Heart left ventricle (tissue), 13 donors: ENCODE measurements at regions not wholly inside any gene's neighbourhood (a gene's known extent, or its start where the extent isn't known, plus 50 kb on each side); places are given as distances from the start of the nearest gene placed in this dataset.

Experiments used
- POLR2A ChIP-seq, 2 donors: fragments of 450-650 bp; IDR thresholded peaks; one replicate each; pipeline ENCODE4 v1.6.1; 2017; ENCODE audit warnings: antibody characterized with exemption in 2 of 2, mild to moderate bottlenecking in 2 of 2, moderate library complexity in 2 of 2
- TF ChIP-seq, protein P1 (sequence below), 12 donors: fragments of 200-600 bp; sonication (generic) in 4 of 12; IDR thresholded peaks; one replicate each; pipeline versions ENCODE4 v1.5.0 to v1.8.0; 2018 to 2022; ENCODE audit warnings: antibody characterized with exemption in 12 of 12, mild to moderate bottlenecking in 5 of 12
- donor health status: ischemic (EF 13 %, LVEDD 7.1; RV severe dilation, severe dysfunction).
- donor health status: DM: no; HTN: yes; CAD: no.
- donor health status: DM: no; HTN: no; CAD: no.
- donor health status: ischemic (EF 25% LVEDD 6.9; RV normal size, moderate dysfunction).
- donor health status: ischemic (EF 25% LVEDD 5.7; RV mildly dilated, moderate dysfunction).
- donor health status: ischemic (EF 35%, LVEDD 5.7; RV mildly dilated, moderate dysfunction).
- donor health status: nonischemic (EF 11% LVEDD 7.7; RV severe dilation, severe dysfunction).
- donor health status: DM: yes; HTN: yes; CAD: no.
- donor health status: PGD.
- donor health status: ischemic (EF 29% LVEDD 5.4; RV normal size, mild dysfunction).
- donor health status: nonischemic (EF 23%, LVEDD 6.1; RV moderate dilation, normal function).

DNA sequence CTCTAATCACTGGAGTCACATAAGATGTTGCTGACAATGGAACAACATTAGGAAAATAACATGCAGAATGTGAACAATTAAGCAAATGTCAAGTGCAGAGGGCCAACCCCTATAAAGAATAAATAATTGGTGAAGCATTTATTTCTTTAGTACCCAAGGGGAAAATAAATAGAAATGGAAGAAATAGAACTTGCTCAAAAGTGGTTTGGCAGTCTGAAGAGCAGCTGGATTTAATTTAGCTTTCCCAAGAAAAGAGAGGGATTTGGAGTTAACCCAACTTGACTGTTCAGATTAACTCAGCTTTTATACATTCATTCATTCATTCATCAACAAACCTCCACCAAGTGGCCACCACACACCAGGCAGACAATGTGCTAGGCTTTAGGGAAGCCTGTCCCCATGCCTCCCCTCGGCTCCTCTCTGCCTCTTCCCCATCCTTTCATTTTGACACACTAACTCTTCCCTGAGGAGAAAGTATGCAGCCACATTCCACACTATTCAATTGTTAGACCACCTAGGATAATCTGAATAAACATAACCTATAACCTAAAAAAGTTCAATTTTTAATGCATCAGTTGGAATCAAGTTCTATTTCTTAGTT lies 295.5 kb downstream of the AHR start:
- TF ChIP-seq, protein P1, sequence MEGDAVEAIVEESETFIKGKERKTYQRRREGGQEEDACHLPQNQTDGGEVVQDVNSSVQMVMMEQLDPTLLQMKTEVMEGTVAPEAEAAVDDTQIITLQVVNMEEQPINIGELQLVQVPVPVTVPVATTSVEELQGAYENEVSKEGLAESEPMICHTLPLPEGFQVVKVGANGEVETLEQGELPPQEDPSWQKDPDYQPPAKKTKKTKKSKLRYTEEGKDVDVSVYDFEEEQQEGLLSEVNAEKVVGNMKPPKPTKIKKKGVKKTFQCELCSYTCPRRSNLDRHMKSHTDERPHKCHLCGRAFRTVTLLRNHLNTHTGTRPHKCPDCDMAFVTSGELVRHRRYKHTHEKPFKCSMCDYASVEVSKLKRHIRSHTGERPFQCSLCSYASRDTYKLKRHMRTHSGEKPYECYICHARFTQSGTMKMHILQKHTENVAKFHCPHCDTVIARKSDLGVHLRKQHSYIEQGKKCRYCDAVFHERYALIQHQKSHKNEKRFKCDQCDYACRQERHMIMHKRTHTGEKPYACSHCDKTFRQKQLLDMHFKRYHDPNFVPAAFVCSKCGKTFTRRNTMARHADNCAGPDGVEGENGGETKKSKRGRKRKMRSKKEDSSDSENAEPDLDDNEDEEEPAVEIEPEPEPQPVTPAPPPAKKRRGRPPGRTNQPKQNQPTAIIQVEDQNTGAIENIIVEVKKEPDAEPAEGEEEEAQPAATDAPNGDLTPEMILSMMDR (IDR thresholded peaks at IDR 0.05): no peak
- TF ChIP-seq POLR2A (IDR thresholded peaks at IDR 0.05): no peak
